Upper lobe of left lung (tissue), 4 donors: ENCODE measurements at regions not wholly inside any gene's neighbourhood (a gene's known extent, or its start where the extent isn't known, plus 50 kb on each side); places are given as distances from the start of the nearest gene placed in this dataset.

ENCODE experiments used
- EP300 ChIP-seq, 4 donors: sonication (generic); formaldehyde crosslinking; IDR thresholded peaks; one replicate each; pipeline ENCODE4 v1.5.1; 2017; ENCODE audit warnings: antibody characterized with exemption in 4 of 4, control low read depth in 2 of 4
- POLR2AphosphoS5 ChIP-seq, 2 donors: sonication (generic); formaldehyde crosslinking; IDR thresholded peaks; one replicate each; pipeline ENCODE4 v1.5.1; 2017; ENCODE audit warnings: antibody characterized with exemption in 2 of 2
- TF ChIP-seq, protein P1 (sequence below), 6 experiments: fragments of 450-650 bp in 4 of 6; fragments of 200-600 bp in 2 of 6; sonication (generic) in 2 of 6; IDR thresholded peaks; one replicate each; pipeline ENCODE4 v1.5.1; 2016 to 2019; ENCODE audit warnings: antibody characterized with exemption in 6 of 6

DNA sequence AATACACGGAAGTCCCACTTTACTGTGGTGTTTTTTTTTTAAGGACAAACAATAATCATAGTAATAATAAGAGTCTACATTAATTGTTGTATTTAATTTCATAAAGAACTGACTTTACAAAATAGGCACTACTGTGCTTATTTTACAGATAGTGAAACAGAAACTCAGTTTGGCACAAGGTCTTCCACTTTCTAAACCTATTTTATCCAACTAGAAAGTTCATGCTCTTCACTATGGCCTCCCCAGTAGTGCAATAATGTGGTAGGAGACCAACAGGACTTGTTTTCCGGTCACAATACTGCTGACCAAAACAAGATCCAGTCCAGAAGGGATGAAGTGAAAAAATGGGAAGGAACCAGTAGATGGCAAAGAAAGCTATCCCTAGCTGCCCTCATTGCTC is 531.6 kb downstream of the CAAP1 start:
- TF ChIP-seq, protein P1, sequence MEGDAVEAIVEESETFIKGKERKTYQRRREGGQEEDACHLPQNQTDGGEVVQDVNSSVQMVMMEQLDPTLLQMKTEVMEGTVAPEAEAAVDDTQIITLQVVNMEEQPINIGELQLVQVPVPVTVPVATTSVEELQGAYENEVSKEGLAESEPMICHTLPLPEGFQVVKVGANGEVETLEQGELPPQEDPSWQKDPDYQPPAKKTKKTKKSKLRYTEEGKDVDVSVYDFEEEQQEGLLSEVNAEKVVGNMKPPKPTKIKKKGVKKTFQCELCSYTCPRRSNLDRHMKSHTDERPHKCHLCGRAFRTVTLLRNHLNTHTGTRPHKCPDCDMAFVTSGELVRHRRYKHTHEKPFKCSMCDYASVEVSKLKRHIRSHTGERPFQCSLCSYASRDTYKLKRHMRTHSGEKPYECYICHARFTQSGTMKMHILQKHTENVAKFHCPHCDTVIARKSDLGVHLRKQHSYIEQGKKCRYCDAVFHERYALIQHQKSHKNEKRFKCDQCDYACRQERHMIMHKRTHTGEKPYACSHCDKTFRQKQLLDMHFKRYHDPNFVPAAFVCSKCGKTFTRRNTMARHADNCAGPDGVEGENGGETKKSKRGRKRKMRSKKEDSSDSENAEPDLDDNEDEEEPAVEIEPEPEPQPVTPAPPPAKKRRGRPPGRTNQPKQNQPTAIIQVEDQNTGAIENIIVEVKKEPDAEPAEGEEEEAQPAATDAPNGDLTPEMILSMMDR (IDR thresholded peaks at IDR 0.05), result no peak
- TF ChIP-seq POLR2AphosphoS5 (IDR thresholded peaks at IDR 0.05) (no peak), EP300 (IDR thresholded peaks at IDR 0.05) (no peak)
